Activated CD8-positive, alpha-beta memory T cell treated with anti-CD3 and anti-CD28 coated beads for 48 hours (primary cell): ENCODE measurements at regions not wholly inside any gene's neighbourhood (a gene's known extent, or its start where the extent isn't known, plus 50 kb on each side); places are given as distances from the start of the nearest gene placed in this dataset.

Experiments
- DNase-seq, 3 experiments: peaks; one replicate each; pipeline ENCODE4 v3.0.0-alpha.2; 2020; ENCODE audit warnings: low read depth in 2 of 3, low spot score in 2 of 3

DNA sequence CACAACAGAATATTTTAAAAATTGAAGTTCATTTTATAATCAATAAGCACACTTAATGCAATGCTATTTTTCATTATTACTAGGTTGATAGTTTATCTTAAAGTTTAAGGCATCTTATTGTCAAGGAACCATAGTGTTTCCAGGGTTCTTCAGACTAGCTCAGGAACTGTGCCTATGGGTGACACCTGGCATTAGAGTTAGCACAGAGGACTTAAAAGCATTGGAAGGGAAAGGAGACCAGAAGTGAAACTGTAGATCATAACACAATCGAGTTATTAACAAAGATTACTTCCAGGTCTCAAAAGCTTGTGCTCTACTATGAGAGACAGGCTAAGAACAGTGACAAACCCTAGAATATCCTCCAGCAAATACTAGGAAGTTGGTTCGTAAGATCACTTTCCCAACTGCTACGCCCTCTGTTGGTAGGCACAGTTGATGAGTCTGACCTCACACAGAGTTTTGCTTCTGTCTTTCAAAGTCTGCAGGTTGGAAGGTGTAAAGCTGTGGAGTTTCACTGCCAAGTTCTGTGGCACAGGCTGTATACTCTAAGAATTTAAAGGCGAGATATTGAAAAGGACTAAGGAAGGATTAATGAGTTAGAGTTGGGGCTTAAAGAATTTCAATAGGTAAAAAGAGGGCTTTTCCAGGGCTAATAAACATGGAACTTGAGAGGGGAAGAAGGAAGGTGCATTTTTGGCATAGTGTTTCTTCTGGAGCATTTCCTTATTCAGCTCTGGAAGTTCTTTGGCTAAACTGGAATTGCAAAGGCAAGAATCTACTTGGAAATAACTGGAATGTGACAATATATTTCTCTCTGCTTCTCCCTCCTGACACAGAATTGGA is 531.3 kb upstream of the JAG1 start:
- DNase-seq: no peak

DNA sequence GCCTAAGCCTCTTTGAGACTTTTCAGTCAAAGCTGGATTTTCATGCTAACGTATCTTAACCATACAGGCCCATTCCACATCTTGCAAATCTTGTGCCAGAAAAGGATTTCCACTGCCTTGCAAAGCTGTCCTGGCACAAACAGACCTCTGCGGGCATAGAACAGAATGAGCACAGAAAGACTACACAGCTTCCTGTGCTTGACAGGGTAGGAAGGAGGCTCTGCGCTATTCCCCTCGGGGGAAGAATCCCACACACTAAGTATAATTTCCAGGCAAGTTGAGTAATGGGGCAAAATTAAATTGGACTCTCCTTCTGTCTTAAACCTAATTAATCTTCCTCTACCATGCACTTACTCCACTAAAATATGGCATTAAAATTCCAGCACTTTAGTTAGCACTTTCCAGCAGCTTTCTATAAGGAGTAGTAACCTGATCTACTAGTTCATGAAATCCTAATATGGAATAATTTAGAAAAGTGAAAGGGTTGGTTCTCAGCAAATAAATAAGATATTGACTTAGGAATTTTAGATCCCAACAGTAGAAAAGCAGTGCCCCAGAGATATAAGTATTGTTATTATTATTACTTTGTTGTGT is 532.1 kb upstream of the JAG1 start:
- DNase-seq: no peak

DNA sequence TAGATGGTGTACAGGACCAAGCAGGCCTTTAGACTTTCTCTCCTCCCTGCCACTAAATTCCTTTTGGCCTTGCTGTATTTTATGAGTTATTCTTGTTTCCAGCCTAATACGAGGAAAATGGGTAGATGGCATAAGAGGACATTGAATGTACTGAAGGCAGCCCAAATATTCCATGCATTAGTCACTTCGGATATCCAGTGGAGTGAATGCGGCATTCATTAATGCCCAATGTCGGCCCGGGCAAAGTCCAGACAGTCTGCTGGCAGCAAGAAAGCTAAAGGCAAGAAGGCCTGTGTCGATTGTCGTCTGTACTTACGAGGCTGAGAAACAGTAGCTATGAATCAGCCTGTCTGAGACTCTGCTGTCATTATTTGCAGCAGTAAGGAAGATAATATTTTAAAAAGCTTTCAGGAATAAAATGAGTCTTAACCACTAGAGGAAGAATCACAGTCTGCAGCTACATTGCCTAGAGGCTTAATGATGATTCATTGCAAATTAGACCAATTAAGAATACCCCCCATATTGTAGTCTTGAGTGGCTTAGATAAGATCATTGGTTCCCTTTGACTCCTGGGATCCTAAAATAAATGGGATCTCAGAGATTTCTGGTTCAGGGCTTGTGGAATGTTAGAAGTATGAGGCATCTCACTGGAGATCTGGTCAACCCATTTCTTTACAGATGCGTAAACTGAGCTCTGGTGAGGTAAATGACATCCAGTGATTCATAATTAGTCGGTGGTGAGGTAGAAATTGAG is 534.1 kb upstream of the JAG1 start:
- no peak for DNase-seq

DNA sequence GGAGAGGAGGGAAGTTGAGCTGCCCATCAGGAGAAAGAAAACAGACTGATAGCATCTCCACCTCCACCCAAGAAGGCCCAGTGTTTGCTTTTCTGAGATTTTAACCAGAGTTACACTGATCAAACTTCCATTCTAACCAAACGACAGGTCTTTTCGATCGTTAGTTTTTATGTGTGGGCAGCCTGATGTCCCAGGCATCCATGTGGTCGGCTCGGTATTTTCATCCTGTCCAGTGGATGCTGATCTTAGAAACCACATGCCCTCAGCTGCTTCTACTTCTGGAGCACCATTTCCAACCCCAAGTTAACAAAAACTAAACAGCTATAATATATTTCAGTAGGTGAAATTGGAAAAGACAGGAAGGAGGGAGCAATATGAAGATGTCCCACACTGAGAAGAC is 536.8 kb upstream of the JAG1 start:
- DNase-seq: no peak

DNA sequence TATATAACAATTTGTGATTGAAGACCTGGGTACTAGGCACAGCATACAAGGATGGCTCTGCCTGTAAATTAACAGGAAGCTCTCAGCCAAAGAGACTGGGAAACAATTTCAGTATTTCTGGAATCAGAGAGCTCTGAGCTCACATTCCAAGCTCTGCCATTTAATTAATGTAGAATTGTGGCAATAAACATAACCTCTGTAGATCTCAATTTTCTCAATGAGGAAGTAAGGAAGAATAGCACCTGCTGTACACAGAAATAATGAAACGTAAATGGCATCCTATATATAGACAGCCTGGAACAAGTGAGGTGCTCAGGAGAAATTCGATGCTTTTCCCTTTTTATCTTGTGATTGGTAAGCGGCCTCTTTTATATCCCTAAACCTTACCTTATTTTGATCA is 538.5 kb upstream of the JAG1 start:
- no peak for DNase-seq

DNA sequence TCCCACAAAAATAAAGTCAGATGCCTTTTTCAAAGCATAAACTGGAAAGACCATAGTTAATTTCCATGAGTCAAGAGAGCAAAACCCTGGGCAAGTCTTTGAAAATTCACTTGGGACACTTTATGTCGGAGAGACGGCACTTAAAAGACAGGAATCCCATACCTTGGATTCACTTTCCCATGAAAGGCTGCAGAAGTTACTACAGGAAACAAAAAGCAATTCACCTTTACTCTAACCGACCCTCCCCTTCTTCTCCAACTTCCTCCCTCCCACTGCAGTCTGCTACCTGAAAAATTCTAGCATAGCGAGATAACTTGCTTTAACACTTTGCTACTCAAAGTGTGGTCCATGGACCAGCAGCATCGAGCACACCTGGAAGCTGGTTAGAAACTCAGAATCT is 539.1 kb upstream of the JAG1 start:
- DNase-seq: no peak

DNA sequence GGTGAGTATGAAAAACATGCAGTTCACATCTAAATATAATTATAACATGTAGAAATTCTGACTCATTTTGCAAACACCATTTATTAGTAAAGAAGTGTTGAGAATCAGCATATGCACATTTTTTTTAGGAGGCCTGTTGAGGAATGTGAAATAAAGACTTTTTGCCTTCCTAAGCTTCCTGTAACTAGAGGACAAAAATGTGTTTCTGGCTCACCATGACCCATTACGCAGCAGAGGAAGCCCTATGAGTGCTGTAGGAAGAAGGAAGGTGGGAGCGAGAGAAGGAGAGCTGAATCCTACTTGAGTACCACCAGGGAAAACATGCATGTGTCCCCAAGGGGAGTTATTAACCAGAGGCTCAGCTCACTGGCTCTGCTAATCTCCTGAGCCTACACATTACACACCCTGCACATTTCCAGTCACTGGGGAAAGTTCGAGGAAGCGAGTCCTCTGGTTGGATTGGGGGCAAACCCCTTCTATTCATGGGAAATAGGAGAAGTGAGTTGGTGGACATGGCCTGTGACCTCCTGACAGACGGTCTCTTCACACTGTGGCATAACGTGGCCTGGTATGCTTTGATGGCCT is 540.5 kb upstream of the JAG1 start:
- no peak for DNase-seq

DNA sequence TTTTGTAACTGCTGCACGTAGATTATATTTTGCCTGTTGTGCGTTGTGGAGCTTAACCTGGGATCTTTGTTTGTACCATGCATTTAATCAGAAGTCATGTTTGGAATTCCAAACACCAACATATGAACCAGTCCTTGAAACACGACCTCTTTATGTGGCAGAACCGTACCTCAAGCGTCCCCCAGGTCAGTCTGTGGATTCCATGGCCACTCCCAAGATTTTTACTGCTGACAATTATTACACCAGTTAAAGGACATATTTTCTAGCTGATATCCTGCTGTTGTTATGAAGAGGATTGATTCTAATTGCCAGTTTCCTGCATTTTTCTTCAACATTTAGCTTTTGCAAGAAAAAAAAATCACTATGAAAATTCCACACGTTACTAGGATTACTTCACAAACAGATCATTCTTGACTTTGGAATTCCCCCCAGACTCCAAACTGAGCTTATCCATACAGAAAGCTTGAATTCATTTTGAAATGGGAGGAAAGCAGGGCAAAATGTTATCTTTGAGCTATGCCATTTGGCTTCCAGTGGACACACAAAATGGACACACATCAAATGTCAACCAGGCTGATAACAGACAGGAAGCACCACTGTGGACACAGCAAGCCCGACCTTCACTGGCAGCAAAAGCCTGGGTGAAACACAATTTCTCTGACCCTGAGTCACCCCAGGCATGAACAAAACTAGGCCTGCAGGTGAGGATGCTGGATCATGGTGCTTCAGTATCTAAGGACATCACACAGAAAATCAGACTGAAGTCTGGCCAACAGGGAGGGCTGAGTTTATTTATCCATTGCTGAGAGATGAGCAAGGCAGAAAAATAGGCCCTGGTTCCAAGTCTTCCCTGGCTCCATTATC is 542.9 kb upstream of the JAG1 start:
- no peak for DNase-seq

DNA sequence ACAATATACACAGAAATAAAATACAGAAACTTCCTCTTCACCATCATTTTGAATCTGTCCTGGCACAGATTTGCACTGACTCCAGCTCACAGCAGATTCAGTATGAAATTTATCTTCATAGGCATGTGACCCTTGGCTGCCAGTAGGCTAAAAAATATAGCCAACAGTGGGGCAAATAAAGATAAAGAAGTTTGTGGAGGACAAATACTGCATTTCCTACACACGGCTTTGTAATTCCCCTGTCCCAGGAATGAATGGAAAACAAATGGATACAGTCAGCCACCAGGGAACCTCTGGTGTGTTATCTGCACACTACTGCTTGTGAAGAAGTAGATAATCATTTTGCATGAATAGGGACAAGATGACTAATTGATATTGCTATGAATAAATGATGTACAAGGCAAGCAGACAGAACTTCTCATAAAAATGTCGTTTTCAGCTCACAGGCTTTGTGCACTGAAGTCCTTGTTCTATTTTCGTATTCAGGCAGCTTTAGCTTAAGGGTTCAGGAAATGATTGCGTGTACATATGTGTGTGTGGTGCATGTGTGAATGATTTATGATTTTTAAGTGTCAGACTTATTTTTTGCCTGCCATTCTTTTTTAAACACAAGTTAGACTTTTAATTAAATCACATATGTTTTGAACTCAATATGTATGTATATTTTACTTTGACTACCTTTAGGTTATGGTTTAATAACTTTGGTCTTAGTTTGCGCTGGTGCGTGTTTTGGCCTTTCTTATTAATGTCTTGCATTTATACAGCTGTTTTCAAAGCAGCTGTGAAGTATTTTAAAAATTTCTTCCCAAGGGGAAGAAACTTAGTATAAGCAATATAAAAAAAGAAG is 543.8 kb upstream of the JAG1 start:
- DNase-seq: no peak

DNA sequence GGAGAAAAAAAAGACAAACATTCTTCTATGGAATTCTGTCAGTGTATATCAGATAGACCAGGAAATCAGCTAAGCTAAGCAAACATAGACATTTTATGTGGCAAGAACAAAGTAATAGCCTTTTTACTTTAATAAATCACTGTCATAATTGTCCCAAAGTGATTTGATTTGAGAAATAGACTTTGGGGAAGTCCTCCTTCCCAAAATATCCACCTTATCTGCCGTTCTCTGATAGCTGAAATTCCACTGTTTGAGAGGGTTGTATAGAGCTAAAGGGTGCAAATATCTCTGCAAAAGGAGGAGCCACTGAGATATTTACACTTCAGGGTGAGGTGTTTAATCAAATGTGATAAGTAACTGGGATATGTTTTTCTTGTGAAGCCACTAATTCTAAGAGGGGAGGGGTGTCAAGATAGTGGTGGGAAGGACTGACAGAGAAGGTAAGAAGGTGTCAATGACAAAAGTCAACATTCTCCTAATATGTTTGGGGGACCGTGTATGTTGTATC is 544.4 kb upstream of the JAG1 start:
- no peak for DNase-seq

DNA sequence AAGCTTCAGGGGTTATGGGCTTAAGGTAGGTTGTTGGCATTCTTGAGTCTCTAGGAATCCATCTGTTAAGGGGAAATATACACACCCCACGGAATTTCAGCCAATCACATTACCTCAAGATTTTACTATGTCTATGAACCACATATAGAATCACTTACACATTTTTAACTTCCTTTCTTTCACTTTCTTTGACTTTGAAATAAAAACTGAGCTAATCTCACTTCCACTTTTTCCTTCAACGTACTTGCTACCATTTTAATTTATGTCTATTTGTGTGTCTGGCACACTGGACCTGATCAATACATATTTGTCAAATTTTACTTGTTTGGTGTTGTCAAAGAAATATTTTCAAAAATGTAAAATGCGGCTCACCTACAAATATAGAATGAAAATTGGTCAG is 545.4 kb upstream of the JAG1 start:
- DNase-seq: no peak

DNA sequence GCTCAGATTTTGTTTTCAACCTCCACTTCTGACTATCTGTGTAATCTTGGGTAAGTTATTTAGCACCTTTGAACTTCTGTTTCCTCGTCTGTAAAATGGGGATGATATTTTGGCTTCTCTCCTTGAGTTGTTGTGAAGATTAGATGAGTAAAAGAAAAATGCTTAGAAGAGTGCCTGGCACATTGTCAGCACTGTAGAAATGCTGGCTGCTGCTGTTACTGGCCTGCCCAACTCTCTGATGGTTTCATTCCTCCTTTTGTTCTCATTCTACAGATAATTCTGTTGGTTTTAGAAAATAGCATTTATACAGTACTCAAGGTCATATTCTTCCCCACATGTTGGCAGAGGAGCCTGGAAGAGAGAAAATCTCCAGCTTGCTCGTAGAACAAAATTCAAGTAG is 547.2 kb upstream of the JAG1 start:
- DNase-seq: no peak

DNA sequence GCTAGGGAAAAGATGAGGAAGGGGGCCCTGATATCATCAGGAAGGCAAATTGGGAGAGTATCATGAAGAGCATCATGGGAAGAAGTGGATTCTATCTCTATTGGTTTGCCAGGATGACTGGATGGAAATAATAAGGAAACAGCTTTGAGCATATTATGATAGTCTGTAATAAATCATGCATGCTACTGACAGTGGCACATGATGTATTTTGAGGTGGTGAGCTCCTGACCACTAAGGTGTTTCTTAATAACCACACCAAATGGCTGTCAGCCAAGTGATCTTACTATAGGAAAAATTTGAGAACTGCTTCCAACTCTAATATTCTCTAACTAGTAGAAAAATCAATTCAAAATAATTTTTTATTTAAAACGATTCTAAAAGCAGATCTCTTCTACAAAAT is 548.4 kb upstream of the JAG1 start:
- no peak for DNase-seq

DNA sequence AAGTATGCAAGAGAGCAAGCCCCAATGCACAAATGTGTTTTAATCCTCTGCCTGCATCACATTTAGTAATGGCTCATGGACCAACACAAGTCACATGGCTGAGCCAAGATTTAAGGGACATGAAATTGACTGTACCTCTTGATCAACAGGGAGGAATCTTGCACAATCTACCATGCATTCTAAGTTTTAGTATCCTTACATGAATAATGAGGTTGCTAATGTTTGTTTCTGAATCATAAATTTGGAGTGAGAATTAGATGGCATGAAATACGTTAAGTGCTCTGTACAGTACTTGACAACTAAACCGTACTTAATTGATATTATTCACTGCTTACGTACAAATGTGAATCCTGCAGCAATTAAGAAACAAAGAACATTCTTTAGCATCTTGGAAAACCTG is 553.8 kb upstream of the JAG1 start:
- no peak for DNase-seq

DNA sequence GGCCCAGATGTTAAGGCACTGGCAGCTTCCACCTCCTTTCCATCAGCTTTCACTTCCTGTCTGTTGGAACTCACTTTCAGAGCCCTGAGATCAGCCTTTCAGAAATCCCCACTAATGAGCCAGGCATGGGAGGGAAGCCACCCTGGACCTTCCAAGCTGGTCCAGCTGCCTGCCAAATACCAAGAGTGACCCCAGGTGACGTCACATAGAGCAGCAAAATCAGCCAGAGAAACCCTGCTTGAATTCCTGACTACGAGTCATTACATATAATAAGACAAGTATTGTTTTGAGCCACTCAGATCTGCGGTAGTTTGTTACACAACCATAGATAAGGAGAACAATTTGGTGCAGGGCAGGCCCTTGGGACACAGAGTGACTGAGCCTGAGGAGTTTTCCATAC is 556.0 kb upstream of the JAG1 start:
- DNase-seq: no peak

DNA sequence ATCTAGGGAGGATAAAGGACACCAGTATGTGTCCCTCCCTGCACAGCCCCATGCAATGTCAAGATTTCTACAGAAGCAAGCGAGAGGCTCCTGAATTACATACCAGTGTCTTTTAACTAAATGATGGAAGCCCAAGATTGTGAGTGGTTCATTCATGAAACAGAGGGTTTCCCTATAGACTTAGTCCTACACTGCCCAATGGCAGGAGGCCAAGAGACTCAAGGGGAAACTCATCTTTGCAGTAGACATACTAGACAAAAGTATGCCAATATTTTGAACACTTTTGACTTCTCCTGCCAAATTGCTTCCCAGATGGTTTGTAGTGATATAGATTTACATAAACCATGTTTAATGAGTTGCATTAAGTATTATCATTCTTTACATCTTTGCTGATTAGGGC is 557.2 kb upstream of the JAG1 start:
- DNase-seq: no peak

DNA sequence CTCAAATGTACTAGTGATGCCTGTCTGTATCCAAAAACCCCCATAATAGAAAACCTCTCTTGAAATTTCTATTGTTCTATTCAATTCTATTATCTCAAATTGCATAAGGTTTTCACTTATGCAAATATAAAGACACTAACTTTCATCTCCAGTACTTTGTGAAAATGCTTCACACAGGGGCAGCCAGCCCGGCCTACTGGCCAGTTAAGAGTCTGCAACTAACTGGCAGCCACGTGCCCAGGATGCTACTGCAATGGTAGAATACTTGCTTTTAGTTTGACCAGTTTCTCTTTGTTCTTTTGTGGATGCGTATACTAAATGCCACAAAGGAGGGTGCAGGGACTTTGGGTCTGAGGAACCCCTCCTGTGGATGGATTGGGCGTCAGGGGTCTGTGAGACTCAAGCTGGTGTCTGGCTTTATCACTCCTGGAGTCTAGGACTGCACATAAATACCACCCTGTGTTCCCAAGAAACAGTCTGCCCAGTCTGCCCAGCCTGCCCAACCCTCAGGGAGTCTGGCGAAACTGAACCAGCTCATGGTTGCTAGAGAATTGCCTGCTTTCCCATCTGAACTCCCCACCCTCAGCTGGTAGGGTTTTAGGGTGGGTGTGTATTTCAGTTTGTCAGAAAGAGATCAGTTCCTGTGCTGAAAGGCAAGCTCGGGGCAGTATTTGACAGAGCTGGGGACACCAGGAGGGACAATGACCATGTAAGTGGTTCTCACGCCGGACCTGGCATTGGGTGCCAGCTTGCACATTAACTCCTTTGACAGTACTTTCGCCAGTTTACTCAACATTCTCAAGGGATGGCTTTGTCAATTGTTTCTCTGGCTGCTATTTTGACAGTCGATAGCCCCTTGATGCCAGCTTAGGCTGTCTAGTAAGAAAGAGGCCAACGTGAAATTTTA is 558.2 kb upstream of the JAG1 start:
- no peak for DNase-seq

DNA sequence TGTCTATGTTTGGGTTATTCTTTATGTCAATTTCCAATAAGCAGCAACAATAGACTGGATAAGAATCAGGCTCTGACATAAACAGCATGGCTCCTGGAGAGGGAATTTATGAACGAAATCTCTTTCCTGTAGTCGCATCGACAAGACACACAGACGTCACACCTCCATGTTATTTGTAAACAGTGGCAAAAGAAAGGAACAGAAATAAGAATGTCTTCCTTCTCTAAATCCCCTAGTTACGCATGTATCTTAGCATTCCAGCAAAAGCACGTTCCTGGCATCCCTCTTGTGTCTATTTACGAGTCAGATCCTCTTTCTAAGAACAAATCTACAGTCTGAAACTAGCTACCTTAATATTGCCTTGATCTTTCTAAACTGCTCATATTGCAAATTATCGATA is 559.1 kb upstream of the JAG1 start:
- DNase-seq: no peak

DNA sequence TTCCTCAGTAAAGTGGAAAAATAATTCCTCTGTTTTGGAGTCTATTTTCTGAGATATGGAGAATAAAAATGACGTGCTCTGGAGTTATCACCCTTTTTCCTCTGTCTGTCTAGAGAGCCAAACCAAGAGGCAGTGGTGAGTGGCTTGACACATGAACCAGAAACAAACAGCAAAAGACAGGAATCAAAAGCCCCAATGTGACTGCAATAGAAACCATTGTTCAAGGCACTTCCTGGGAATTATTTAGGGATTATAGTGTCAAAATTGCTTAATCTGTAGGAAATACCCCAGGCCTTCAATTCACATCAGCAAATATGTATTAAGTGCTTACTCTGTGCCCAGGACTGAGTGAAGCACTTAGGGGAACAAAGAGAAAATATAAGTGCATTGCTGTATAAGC is 560.4 kb upstream of the JAG1 start:
- no peak for DNase-seq
